ENCODE measurements at regions not wholly inside any gene's neighbourhood (a gene's known extent, or its start where the extent isn't known, plus 50 kb on each side); places are given as distances from the start of the nearest gene placed in this dataset.

- DNase-seq (ENCODE audit: low read depth), result no peak
Measured at GRCh38 chrX:51834076-51834475, 59.3 kb upstream of the MAGED1 start.

GRCh38 chrX:51836823-51837222, 56.6 kb upstream of the MAGED1 start:
- H3K4me3 ChIP-seq (ENCODE audit: low read depth, low read length), result no peak overlapping the region
- DNase-seq (ENCODE audit: low read depth), result no peak
- TF ChIP-seq CTCF (IDR thresholded peaks at IDR 0.05; ENCODE audit: low read depth, low read length, missing control alignments), result no peak

More at GRCh38 chrX:51834076-51834475, 59.3 kb upstream of the MAGED1 start:
- TF ChIP-seq CTCF (IDR thresholded peaks at IDR 0.05; ENCODE audit: low read depth, low read length, missing control alignments), result no peak
- no peak overlapping the region for H3K4me3 ChIP-seq (ENCODE audit: low read depth, low read length)

GRCh38 chrX:51837451-51837850, 56.0 kb upstream of the MAGED1 start:
- no peak overlapping the region for H3K4me3 ChIP-seq (ENCODE audit: low read depth, low read length)
- DNase-seq (ENCODE audit: low read depth), result no peak
- TF ChIP-seq CTCF (IDR thresholded peaks at IDR 0.05; ENCODE audit: low read depth, low read length, missing control alignments), result no peak

GRCh38 chrX:51837921-51838320, 55.5 kb upstream of the MAGED1 start:
- no peak for TF ChIP-seq CTCF (IDR thresholded peaks at IDR 0.05; ENCODE audit: low read depth, low read length, missing control alignments)
- H3K4me3 ChIP-seq (ENCODE audit: low read depth, low read length), result no peak overlapping the region
- DNase-seq (ENCODE audit: low read depth), result no peak

Measured in GM12864 (cell line).